CD8-positive, alpha-beta memory T cell (primary cell): ENCODE measurements at regions not wholly inside any gene's neighbourhood (a gene's known extent, or its start where the extent isn't known, plus 50 kb on each side); places are given as distances from the start of the nearest gene placed in this dataset.
A peak's percentile ranks its signal among the peaks of the same experiment; 100 is the strongest.

Source experiments
- CTCF ChIA-PET: fragments of 350-600 bp; sonication (Branson Sonifier 250); formaldehyde crosslinking; loops from one replicate; lab custom pipeline; 2021; ENCODE audit warnings: antibody characterized with exemption; lab: Charles Lee
- POLR2A ChIA-PET: fragments of 350-600 bp; sonication (Branson Sonifier 250); formaldehyde crosslinking; loops from one replicate; lab custom pipeline; 2021; ENCODE audit warnings: antibody characterized with exemption; lab: Charles Lee
- DNase-seq, 5 donors: peaks; one replicate each; pipeline versions ENCODE4 v3.0.0 to v3.0.0-alpha.2; 2020 to 2022; ENCODE audit warnings: mixed read lengths in 1 of 5
- H3K27ac ChIP-seq: one replicate; pipeline ENCODE4 v1.7.0; 2013; ENCODE audit warnings: low read depth, mild to moderate bottlenecking, low read length, moderate library complexity
- H3K27me3 ChIP-seq: 2 replicates; pipeline ENCODE4 v1.7.0; 2013; ENCODE audit warnings: low read length, mild to moderate bottlenecking; ENCODE audit not compliant: insufficient read depth, poor library complexity, severe bottlenecking
- H3K36me3 ChIP-seq: 2 replicates; pipeline ENCODE4 v1.7.0; 2013; ENCODE audit warnings: mild to moderate bottlenecking, low read length, moderate library complexity; ENCODE audit not compliant: insufficient read depth
- H3K4me1 ChIP-seq: 2 replicates; pipeline ENCODE4 v1.7.0; 2013; ENCODE audit warnings: mild to moderate bottlenecking, low read length, moderate library complexity; ENCODE audit not compliant: insufficient read depth
- H3K4me3 ChIP-seq: 2 replicates; pipeline ENCODE4 v1.7.0; 2013; ENCODE audit warnings: mild to moderate bottlenecking, low read length
- H3K9me3 ChIP-seq: 2 replicates; pipeline ENCODE4 v1.7.0; 2013; ENCODE audit warnings: mild to moderate bottlenecking, low read length
- H3K27ac Mint-ChIP-seq, 8 donors: one replicate each; pipeline ENCODE4 v1.8.0; 2020 to 2021; ENCODE audit warnings: mixed read lengths in 8 of 8, mild to moderate bottlenecking in 6 of 8, inconsistent platforms in 3 of 8, moderate library complexity in 3 of 8
- H3K27me3 Mint-ChIP-seq, 2 donors: one replicate each; pipeline ENCODE4 v1.8.0; 2020 to 2021; ENCODE audit warnings: mixed read lengths in 2 of 2, mild to moderate bottlenecking in 1 of 2, moderate library complexity in 1 of 2
- H3K36me3 Mint-ChIP-seq, 3 donors: one replicate each; pipeline ENCODE4 v1.8.0; 2020 to 2021; ENCODE audit warnings: mixed read lengths in 3 of 3, inconsistent platforms in 1 of 3, mild to moderate bottlenecking in 1 of 3
- H3K4me1 Mint-ChIP-seq, 3 donors: one replicate each; pipeline ENCODE4 v1.8.0; 2020 to 2021; ENCODE audit warnings: mixed read lengths in 3 of 3, inconsistent platforms in 1 of 3, mild to moderate bottlenecking in 1 of 3
- H3K4me3 Mint-ChIP-seq, 7 donors: one replicate each; pipeline ENCODE4 v1.8.0; 2020 to 2021; ENCODE audit warnings: mixed read lengths in 7 of 7, mild to moderate bottlenecking in 6 of 7, moderate library complexity in 4 of 7, inconsistent platforms in 2 of 7
- H3K9me3 Mint-ChIP-seq, 5 donors: one replicate each; pipeline ENCODE4 v1.8.0; 2020 to 2022; ENCODE audit warnings: mixed read lengths in 5 of 5, mild to moderate bottlenecking in 3 of 5, moderate library complexity in 2 of 5, inconsistent platforms in 1 of 5

- ChIA-PET CTCF (no interaction called here), POLR2A (no interaction called here)
- Histone ChIP-seq H3K4me1 (no peaks in the 10 kb centered on the region), H3K9me3 (no peaks in the 10 kb centered on the region), H3K36me3 (no peaks in the 10 kb centered on the region), H3K27ac (no peak overlapping the region), H3K4me3 (no peak overlapping the region), H3K27me3 (no peaks in the 10 kb centered on the region)
- Mint-ChIP-seq H3K27me3 (no peaks in the 10 kb centered on the region), H3K27ac (no peak overlapping the region), H3K9me3 (peaks cover 7 to 25% (median 14%) of the 10 kb centered on the region in 5 donors), H3K4me3 (no peak overlapping the region), H3K4me1 (no peaks in the 10 kb centered on the region), H3K36me3 (no peaks in the 10 kb centered on the region)
- DNase-seq: no peak
Observed at GRCh38 chr4:85268961-85269360, 206.0 kb upstream of the ARHGAP24 start.

- no peaks in the 10 kb centered on the region for H3K4me1 Mint-ChIP-seq
- Histone ChIP-seq H3K36me3 (no peaks in the 10 kb centered on the region), H3K4me3 (no peak overlapping the region), H3K27ac (no peak overlapping the region), H3K27me3 (no peaks in the 10 kb centered on the region), H3K9me3 (no peaks in the 10 kb centered on the region), H3K4me1 (no peaks in the 10 kb centered on the region)
- no peak for DNase-seq
- no peaks in the 10 kb centered on the region for H3K36me3 Mint-ChIP-seq
- H3K9me3 Mint-ChIP-seq: peaks cover 7 to 23% (median 14%) of the 10 kb centered on the region in 5 donors
- ChIA-PET CTCF (no interaction called here), POLR2A (no interaction called here)
- H3K27ac Mint-ChIP-seq: no peak overlapping the region
- H3K4me3 Mint-ChIP-seq: no peak overlapping the region
- H3K27me3 Mint-ChIP-seq: no peaks in the 10 kb centered on the region
Observed at GRCh38 chr4:85274955-85275354, 200.0 kb upstream of the ARHGAP24 start.

GRCh38 chr4:85280963-85281362 is 194.0 kb upstream of the ARHGAP24 start:
- Mint-ChIP-seq H3K9me3 (peaks cover 0 to 16% (median 4%) of the 10 kb centered on the region in 5 donors), H3K4me1 (no peaks in the 10 kb centered on the region), H3K27ac (no peak overlapping the region), H3K36me3 (no peaks in the 10 kb centered on the region), H3K27me3 (no peaks in the 10 kb centered on the region), H3K4me3 (no peak overlapping the region)
- Histone ChIP-seq H3K9me3 (no peaks in the 10 kb centered on the region), H3K4me1 (no peaks in the 10 kb centered on the region), H3K36me3 (no peaks in the 10 kb centered on the region), H3K27ac (no peak overlapping the region), H3K27me3 (no peaks in the 10 kb centered on the region), H3K4me3 (no peak overlapping the region)
- POLR2A ChIA-PET: no interaction called here
- CTCF ChIA-PET: no interaction called here
- DNase-seq: no peak

- Histone ChIP-seq H3K27me3 (no peaks in the 10 kb centered on the region), H3K4me3 (no peak overlapping the region), H3K36me3 (no peaks in the 10 kb centered on the region), H3K27ac (no peak overlapping the region), H3K9me3 (no peaks in the 10 kb centered on the region), H3K4me1 (no peaks in the 10 kb centered on the region)
- ChIA-PET CTCF (no interaction called here), POLR2A (no interaction called here)
- Mint-ChIP-seq H3K36me3 (no peaks in the 10 kb centered on the region), H3K27me3 (no peaks in the 10 kb centered on the region), H3K4me3 (no peak overlapping the region), H3K4me1 (no peaks in the 10 kb centered on the region), H3K9me3 (peaks cover 2 to 23% (median 6%) of the 10 kb centered on the region in 5 donors), H3K27ac (peak overlapping the region in 1 of 8 donors; percentile 32)
- DNase-seq: no peak
Observed at GRCh38 chr4:85291226-85291625, 183.7 kb upstream of the ARHGAP24 start.

GRCh38 chr4:85298037-85298436 is 176.9 kb upstream of the ARHGAP24 start:
- no peaks in the 10 kb centered on the region for H3K36me3 ChIP-seq
- H3K27ac Mint-ChIP-seq: no peak overlapping the region
- CTCF ChIA-PET: no interaction called here
- H3K9me3 Mint-ChIP-seq: peaks cover 0 to 12% (median 4%) of the 10 kb centered on the region in 5 donors
- POLR2A ChIA-PET: no interaction called here
- H3K27me3 Mint-ChIP-seq: no peaks in the 10 kb centered on the region
- no peaks in the 10 kb centered on the region for H3K27me3 ChIP-seq
- no peak overlapping the region for H3K27ac ChIP-seq
- no peaks in the 10 kb centered on the region for H3K9me3 ChIP-seq
- no peak overlapping the region for H3K4me3 Mint-ChIP-seq
- H3K4me3 ChIP-seq: no peak overlapping the region
- H3K4me1 ChIP-seq: no peaks in the 10 kb centered on the region
- no peak for DNase-seq
- H3K4me1 Mint-ChIP-seq: no peaks in the 10 kb centered on the region
- no peaks in the 10 kb centered on the region for H3K36me3 Mint-ChIP-seq

- Mint-ChIP-seq H3K9me3 (peaks cover 0 to 17% (median 4%) of the 10 kb centered on the region in 5 donors), H3K4me1 (no peaks in the 10 kb centered on the region), H3K27me3 (no peaks in the 10 kb centered on the region), H3K36me3 (no peaks in the 10 kb centered on the region), H3K27ac (no peak overlapping the region), H3K4me3 (no peak overlapping the region)
- no peaks in the 10 kb centered on the region for H3K4me1 ChIP-seq
- DNase-seq: no peak
- no peak overlapping the region for H3K27ac ChIP-seq
- ChIA-PET CTCF (no interaction called here), POLR2A (no interaction called here)
- H3K4me3 ChIP-seq: no peak overlapping the region
- H3K36me3 ChIP-seq: no peaks in the 10 kb centered on the region
- H3K9me3 ChIP-seq: no peaks in the 10 kb centered on the region
- H3K27me3 ChIP-seq: no peaks in the 10 kb centered on the region
Observed at GRCh38 chr4:85302193-85302736, 172.7 kb upstream of the ARHGAP24 start.

- Histone ChIP-seq H3K4me1 (no peaks in the 10 kb centered on the region), H3K4me3 (no peak overlapping the region), H3K36me3 (no peaks in the 10 kb centered on the region), H3K27ac (no peak overlapping the region), H3K27me3 (no peaks in the 10 kb centered on the region), H3K9me3 (no peaks in the 10 kb centered on the region)
- H3K36me3 Mint-ChIP-seq: no peaks in the 10 kb centered on the region
- H3K27me3 Mint-ChIP-seq: no peaks in the 10 kb centered on the region
- no peak for DNase-seq
- ChIA-PET CTCF (no interaction called here), POLR2A (no interaction called here)
- H3K9me3 Mint-ChIP-seq: peaks cover 0 to 19% (median 4%) of the 10 kb centered on the region in 5 donors
- H3K4me1 Mint-ChIP-seq: no peaks in the 10 kb centered on the region
- H3K4me3 Mint-ChIP-seq: no peak overlapping the region
- no peak overlapping the region for H3K27ac Mint-ChIP-seq
Observed at GRCh38 chr4:85302756-85303155, 172.2 kb upstream of the ARHGAP24 start.

GRCh38 chr4:85318415-85318814 is 156.5 kb upstream of the ARHGAP24 start:
- Mint-ChIP-seq H3K4me3 (no peak overlapping the region), H3K36me3 (no peaks in the 10 kb centered on the region), H3K27ac (no peak overlapping the region), H3K4me1 (no peaks in the 10 kb centered on the region), H3K27me3 (peaks cover 0 to 2% of the 10 kb centered on the region in 2 donors), H3K9me3 (peaks cover 0 to 14% (median 6%) of the 10 kb centered on the region in 5 donors)
- POLR2A ChIA-PET: no interaction called here
- no peak for DNase-seq
- no peaks in the 10 kb centered on the region for H3K36me3 ChIP-seq
- no peak overlapping the region for H3K27ac ChIP-seq
- CTCF ChIA-PET: no interaction called here
- H3K4me1 ChIP-seq: no peaks in the 10 kb centered on the region
- no peaks in the 10 kb centered on the region for H3K9me3 ChIP-seq
- H3K4me3 ChIP-seq: no peak overlapping the region
- H3K27me3 ChIP-seq: no peaks in the 10 kb centered on the region
